Nephron progenitor cell (in vitro differentiated cells): ENCODE measurements at regions not wholly inside any gene's neighbourhood (a gene's known extent, or its start where the extent isn't known, plus 50 kb on each side); places are given as distances from the start of the nearest gene placed in this dataset.

ENCODE experiments used
- DNase-seq: peaks from one replicate; pipeline ENCODE4 v3.0.0; 2021
- H3K27ac Mint-ChIP-seq: 2 replicates; pipeline ENCODE4 v1.8.0; 2021; ENCODE audit warnings: mild to moderate bottlenecking, moderate library complexity, mixed read lengths
- H3K27me3 Mint-ChIP-seq: 2 replicates; pipeline ENCODE4 v1.8.0; 2021; ENCODE audit warnings: mild to moderate bottlenecking, low read depth, mixed read lengths; ENCODE audit not compliant: poor library complexity
- H3K36me3 Mint-ChIP-seq: 2 replicates; pipeline ENCODE4 v1.8.0; 2021; ENCODE audit warnings: low read depth, mixed read lengths
- H3K4me1 Mint-ChIP-seq: 2 replicates; pipeline ENCODE4 v1.8.0; 2021; ENCODE audit warnings: mixed read lengths
- H3K4me3 Mint-ChIP-seq: 2 replicates; pipeline ENCODE4 v1.8.0; 2021; ENCODE audit warnings: mild to moderate bottlenecking, moderate library complexity, mixed read lengths
- H3K9me3 Mint-ChIP-seq: 2 replicates; pipeline ENCODE4 v1.8.0; 2021; ENCODE audit warnings: mild to moderate bottlenecking, moderate library complexity, mixed read lengths
- TF ChIP-seq, protein P1 (sequence below): fragments of 200-600 bp; sonication (generic); IDR thresholded peaks from 2 replicates; pipeline ENCODE4 v1.5.0; 2021; ENCODE audit warnings: antibody characterized with exemption

GRCh38 chr13:106393776-106394175, 141.7 kb downstream of the EFNB2 start:
- H3K9me3 Mint-ChIP-seq, result peaks cover 14% of the 10 kb centered on the region
- H3K36me3 Mint-ChIP-seq, result peaks cover 10% of the 10 kb centered on the region
- H3K27me3 Mint-ChIP-seq, result peaks cover 11% of the 10 kb centered on the region
- peak overlapping the region; percentile 3 for H3K27ac Mint-ChIP-seq
- DNase-seq, result no peak
- H3K4me3 Mint-ChIP-seq, result no peak overlapping the region
- peaks cover 28% of the 10 kb centered on the region for H3K4me1 Mint-ChIP-seq
- TF ChIP-seq, protein P1, sequence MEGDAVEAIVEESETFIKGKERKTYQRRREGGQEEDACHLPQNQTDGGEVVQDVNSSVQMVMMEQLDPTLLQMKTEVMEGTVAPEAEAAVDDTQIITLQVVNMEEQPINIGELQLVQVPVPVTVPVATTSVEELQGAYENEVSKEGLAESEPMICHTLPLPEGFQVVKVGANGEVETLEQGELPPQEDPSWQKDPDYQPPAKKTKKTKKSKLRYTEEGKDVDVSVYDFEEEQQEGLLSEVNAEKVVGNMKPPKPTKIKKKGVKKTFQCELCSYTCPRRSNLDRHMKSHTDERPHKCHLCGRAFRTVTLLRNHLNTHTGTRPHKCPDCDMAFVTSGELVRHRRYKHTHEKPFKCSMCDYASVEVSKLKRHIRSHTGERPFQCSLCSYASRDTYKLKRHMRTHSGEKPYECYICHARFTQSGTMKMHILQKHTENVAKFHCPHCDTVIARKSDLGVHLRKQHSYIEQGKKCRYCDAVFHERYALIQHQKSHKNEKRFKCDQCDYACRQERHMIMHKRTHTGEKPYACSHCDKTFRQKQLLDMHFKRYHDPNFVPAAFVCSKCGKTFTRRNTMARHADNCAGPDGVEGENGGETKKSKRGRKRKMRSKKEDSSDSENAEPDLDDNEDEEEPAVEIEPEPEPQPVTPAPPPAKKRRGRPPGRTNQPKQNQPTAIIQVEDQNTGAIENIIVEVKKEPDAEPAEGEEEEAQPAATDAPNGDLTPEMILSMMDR, result no peak

DNA sequence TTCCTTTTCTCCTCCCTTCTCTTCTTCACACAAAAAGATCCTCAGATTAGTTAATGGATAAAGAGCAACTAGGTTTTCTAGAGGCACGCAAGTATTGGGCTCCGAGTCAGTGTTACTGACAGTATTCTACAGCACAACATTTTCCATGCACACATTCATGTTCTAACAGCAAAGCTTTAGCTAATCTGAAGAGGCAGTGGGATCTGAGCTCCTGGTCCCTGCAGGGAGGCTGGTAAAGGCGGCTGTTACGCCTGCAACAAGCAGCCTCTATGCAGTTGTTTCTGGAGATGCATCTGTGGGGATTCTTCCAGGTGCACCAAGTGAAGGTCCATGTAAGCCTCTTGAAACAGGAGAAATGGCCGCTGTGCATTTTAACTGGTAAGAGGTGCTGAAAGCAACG, 143.8 kb downstream of the EFNB2 start:
- TF ChIP-seq, protein P1, result no peak
- H3K9me3 Mint-ChIP-seq, result peaks cover 20% of the 10 kb centered on the region
- DNase-seq, result no peak
- H3K36me3 Mint-ChIP-seq, result peaks cover 18% of the 10 kb centered on the region
- H3K4me3 Mint-ChIP-seq, result no peak overlapping the region
- peaks cover 11% of the 10 kb centered on the region for H3K27me3 Mint-ChIP-seq
- peaks cover 38% of the 10 kb centered on the region for H3K4me1 Mint-ChIP-seq
- H3K27ac Mint-ChIP-seq, result no peak overlapping the region

DNA sequence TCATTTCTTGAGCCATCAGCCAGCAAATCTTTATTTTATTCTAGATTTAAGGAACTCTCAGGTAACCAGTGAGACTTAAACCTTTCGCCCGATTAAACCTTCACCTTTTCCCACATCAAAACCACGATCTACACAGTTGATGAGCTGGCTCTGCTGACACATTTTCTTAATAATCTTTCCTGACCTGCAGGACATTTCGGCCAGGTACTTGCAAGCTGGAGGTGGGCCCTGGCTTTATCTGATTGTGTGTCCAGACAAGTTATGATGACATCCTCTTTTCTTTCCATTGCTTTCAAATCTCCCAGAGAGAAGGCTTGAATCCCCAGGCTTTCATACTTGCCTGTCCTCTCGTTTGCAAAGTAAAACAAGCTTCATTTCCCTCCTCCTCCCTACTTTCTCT, 144.2 kb downstream of the EFNB2 start:
- Mint-ChIP-seq H3K27me3 (peaks cover 7% of the 10 kb centered on the region), H3K27ac (no peak overlapping the region), H3K36me3 (peaks cover 18% of the 10 kb centered on the region), H3K4me3 (no peak overlapping the region), H3K9me3 (peaks cover 20% of the 10 kb centered on the region), H3K4me1 (peaks cover 42% of the 10 kb centered on the region)
- TF ChIP-seq, protein P1, result no peak
- no peak for DNase-seq

DNA sequence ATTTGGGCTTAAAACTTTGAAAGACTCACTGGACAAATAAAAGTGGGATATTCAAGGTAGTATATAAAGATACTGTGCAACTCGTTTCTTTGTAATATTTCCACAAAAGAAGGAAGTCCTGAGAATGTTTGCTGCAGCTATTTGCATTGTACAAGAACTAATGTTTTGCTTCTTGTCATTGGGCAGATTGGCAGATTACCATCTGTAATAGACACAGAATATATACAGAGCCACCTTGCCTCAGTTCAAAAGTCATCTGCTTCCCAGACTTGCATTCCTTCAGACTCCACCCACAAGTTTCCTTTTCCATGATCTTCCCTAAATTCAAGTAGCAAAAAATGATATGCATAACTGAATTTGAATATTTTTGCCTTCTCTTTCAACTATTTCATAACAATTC, 145.1 kb downstream of the EFNB2 start:
- peaks cover 18% of the 10 kb centered on the region for H3K36me3 Mint-ChIP-seq
- no peak overlapping the region for H3K4me3 Mint-ChIP-seq
- H3K27me3 Mint-ChIP-seq, result peaks cover 11% of the 10 kb centered on the region
- TF ChIP-seq, protein P1, result no peak
- H3K27ac Mint-ChIP-seq, result no peak overlapping the region
- peaks cover 51% of the 10 kb centered on the region for H3K4me1 Mint-ChIP-seq
- DNase-seq, result no peak
- peaks cover 20% of the 10 kb centered on the region for H3K9me3 Mint-ChIP-seq

DNA sequence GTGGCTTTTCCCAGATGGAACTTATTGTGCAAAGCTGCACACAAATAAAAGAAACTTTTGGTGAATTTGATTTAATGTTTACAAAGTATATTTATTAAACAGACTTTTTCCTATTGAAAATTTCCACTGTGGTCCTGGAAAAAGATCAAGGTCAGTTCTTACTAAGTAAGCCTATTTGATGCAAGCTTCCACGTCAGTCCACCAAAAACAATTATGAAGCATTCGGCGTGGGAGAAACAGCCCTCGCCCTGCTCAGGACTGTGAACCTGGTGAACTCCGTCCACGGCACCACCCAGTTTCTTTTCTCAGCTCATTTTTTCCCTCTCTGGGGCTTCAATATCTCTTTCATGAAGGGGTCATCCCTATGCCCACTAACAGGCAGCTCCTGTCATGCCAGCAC, 149.8 kb downstream of the EFNB2 start:
- peaks cover 8% of the 10 kb centered on the region for H3K27me3 Mint-ChIP-seq
- H3K27ac Mint-ChIP-seq, result peak overlapping the region; percentile 87
- H3K4me3 Mint-ChIP-seq, result no peak overlapping the region
- TF ChIP-seq, protein P1, result no peak
- DNase-seq, result no peak
- peaks cover 73% of the 10 kb centered on the region for H3K4me1 Mint-ChIP-seq
- peaks cover 16% of the 10 kb centered on the region for H3K9me3 Mint-ChIP-seq
- peaks cover 18% of the 10 kb centered on the region for H3K36me3 Mint-ChIP-seq

DNA sequence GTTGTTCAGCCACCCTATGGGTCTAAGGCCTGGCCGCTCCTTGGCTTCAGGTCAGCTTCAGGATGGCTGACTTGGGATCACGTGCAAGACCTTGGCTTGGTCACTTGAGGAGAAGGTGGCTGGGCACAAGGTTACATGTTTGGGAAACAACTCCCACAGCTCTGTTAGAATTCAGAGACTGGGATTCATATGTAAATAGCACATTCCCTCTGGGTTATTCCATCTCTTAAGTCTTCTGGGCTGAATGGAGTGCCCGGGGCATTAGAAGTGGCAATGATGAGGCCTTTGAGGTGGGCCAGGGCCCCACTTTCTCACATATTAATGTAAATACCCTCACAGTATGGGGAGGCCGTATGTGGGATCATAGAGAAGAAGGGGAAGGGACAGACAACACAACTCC, 150.9 kb downstream of the EFNB2 start:
- H3K27ac Mint-ChIP-seq, result peak overlapping the region; percentile 87
- H3K4me1 Mint-ChIP-seq, result peaks cover 62% of the 10 kb centered on the region
- peaks cover 15% of the 10 kb centered on the region for H3K36me3 Mint-ChIP-seq
- TF ChIP-seq, protein P1, result no peak
- no peak for DNase-seq
- peaks cover 8% of the 10 kb centered on the region for H3K27me3 Mint-ChIP-seq
- no peak overlapping the region for H3K4me3 Mint-ChIP-seq
- H3K9me3 Mint-ChIP-seq, result peaks cover 13% of the 10 kb centered on the region
